PC-9 (cell line): ENCODE measurements at regions not wholly inside any gene's neighbourhood (a gene's known extent, or its start where the extent isn't known, plus 50 kb on each side); places are given as distances from the start of the nearest gene placed in this dataset.

Experiments
- EZH2 ChIP-seq: fragments of 200-600 bp; sonication (generic); IDR thresholded peaks from 2 replicates; pipeline ENCODE4 v1.8.0; 2017; ENCODE audit warnings: antibody characterized with exemption, low read depth
- TF ChIP-seq, protein P1 (sequence below): fragments of 200-600 bp; sonication (generic); conservative IDR thresholded peaks from 2 replicates; pipeline ENCODE4 v1.6.1; 2017; ENCODE audit warnings: mixed run types, antibody characterized with exemption, mild to moderate bottlenecking, moderate library complexity

DNA sequence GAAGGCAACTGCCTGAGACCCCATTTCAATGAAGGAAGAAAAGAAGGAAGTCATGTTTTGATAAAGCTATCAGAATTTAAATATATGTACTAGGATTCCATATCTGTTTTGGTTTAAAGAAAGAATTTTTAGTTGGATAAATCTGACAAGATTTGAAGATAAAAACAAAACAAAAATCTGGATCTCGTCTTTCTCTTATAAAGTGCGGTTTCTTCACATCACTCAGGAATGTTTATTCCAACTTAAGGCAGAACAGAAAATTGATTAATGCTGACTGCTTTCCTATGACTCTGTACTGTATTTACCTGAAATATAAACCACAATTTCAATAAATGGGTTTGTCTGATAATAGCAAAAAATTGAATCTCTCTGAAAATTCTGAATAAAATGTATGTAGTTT is 439.7 kb downstream of the RFPL4B start:
- TF ChIP-seq, protein P1, sequence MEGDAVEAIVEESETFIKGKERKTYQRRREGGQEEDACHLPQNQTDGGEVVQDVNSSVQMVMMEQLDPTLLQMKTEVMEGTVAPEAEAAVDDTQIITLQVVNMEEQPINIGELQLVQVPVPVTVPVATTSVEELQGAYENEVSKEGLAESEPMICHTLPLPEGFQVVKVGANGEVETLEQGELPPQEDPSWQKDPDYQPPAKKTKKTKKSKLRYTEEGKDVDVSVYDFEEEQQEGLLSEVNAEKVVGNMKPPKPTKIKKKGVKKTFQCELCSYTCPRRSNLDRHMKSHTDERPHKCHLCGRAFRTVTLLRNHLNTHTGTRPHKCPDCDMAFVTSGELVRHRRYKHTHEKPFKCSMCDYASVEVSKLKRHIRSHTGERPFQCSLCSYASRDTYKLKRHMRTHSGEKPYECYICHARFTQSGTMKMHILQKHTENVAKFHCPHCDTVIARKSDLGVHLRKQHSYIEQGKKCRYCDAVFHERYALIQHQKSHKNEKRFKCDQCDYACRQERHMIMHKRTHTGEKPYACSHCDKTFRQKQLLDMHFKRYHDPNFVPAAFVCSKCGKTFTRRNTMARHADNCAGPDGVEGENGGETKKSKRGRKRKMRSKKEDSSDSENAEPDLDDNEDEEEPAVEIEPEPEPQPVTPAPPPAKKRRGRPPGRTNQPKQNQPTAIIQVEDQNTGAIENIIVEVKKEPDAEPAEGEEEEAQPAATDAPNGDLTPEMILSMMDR: no peak
- no peak for TF ChIP-seq EZH2
